Adrenal gland (tissue), 9 donors: ENCODE measurements at regions not wholly inside any gene's neighbourhood (a gene's known extent, or its start where the extent isn't known, plus 50 kb on each side); places are given as distances from the start of the nearest gene placed in this dataset.
A peak's percentile ranks its signal among the peaks of the same experiment; 100 is the strongest.

Experiments
- DNase-seq, 7 donors: peaks; one replicate each; pipeline ENCODE4 v3.0.0-alpha.2; 2019 to 2020
- H3K27ac ChIP-seq, 5 donors: fragments of 200-600 bp; sonication (generic) in 4 of 5; 1 replicate in 3 of 5; 2 replicates in 2 of 5; pipeline versions ENCODE4 v1.5.1 to v1.8.0; 2016 to 2020; ENCODE audit warnings: mild to moderate bottlenecking in 1 of 5
- H3K27me3 ChIP-seq: fragments of 200-600 bp; 2 replicates; pipeline ENCODE4 v1.8.0; 2021
- H3K36me3 ChIP-seq, 2 donors: fragments of 200-600 bp; replicated peaks in 1 of 2; 1 replicate in 1 of 2; 2 replicates in 1 of 2; pipeline versions ENCODE4 v1.5.1 to v1.8.0; 2018 to 2022
- H3K4me1 ChIP-seq, 2 donors: fragments of 200-600 bp; replicated peaks in 1 of 2; 1 replicate in 1 of 2; 2 replicates in 1 of 2; pipeline versions ENCODE4 v1.5.1 to v1.8.0; 2018 to 2021
- H3K4me3 ChIP-seq, 4 donors: fragments of 200-600 bp; sonication (generic) in 3 of 4; one replicate each; pipeline ENCODE4 v1.5.1; 2016 to 2018
- H3K9me3 ChIP-seq, 3 donors: fragments of 200-600 bp; sonication (generic) in 1 of 3; replicated peaks in 1 of 3; 1 replicate in 2 of 3; 2 replicates in 1 of 3; pipeline versions ENCODE4 v1.5.1 to v1.8.0; 2016 to 2021
- CTCF ChIP-seq, 6 experiments: fragments of 450-650 bp in 4 of 6; fragments of 200-600 bp in 2 of 6; sonication (generic) in 1 of 6; IDR thresholded peaks; 1 replicate in 5 of 6; 2 replicates in 1 of 6; pipeline versions ENCODE4 v1.5.1 to v1.8.0; 2016 to 2021; ENCODE audit warnings: antibody characterized with exemption in 6 of 6, mild to moderate bottlenecking in 2 of 6, moderate library complexity in 1 of 6
- POLR2A ChIP-seq, 2 donors: fragments of 450-650 bp; IDR thresholded peaks; one replicate each; pipeline ENCODE4 v1.6.1; 2017; ENCODE audit warnings: antibody characterized with exemption in 2 of 2, mild to moderate bottlenecking in 2 of 2, moderate library complexity in 1 of 2
- WGBS, 4 donors: extraction: QIAGEN DNeasy Blood & Tissue Kit in 2 of 4; methylation state at CpG; one replicate each; pipeline versions ENCODE4 v1.1.5 to v1.1.7; 2013 to 2017; 5-methylcytosine and 5-hydroxymethylcytosine counted together
- intact Hi-C, 2 donors: fragments of 100-400 bp; cut with DNase I; formaldehyde crosslinking; loops; one replicate each; pipeline versions ENCODE4 v1.14.1 to v1.15.0; 2022 to 2023
- donor health status: healthy with polysubstance abuse.
- donor health status: Bipolar disorder and iron deficiency.
- donor health status: DM: yes; HTN: yes; CAD: no.
- donor health status: DM: no; HTN: no; CAD: no.
- donor health status: DM: no; HTN: no; CAD: no.

DNA sequence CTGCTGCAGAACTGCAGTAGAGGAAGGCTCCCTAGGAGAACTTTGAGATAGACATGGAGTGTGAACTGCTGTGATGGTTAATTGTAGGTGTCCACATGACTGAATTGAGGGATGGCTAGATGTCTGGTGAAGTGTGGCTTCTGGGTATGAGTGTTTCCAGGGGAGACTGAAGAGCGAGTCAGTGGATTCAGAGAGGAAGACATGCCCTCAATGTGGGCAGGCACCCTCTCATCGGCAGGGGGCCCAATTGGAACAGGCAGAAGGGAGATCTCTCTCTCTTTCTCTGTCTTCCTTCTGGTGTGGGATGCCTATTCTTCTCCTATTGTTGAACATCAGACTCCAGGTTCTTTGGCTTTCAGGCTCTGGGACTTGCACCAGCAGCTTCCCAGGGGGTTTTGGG is 304.7 kb upstream of the GATB start:
- H3K4me1 ChIP-seq = no peaks in the 10 kb centered on the region
- DNase-seq = no peak
- no peaks in the 10 kb centered on the region for H3K27me3 ChIP-seq
- H3K4me3 ChIP-seq = no peak overlapping the region
- H3K36me3 ChIP-seq = no peaks in the 10 kb centered on the region
- intact Hi-C loops = no loop called here
- H3K9me3 ChIP-seq = no peaks in the 10 kb centered on the region
- TF ChIP-seq CTCF (IDR thresholded peaks at IDR 0.05) (no peak), POLR2A (IDR thresholded peaks at IDR 0.05) (no peak)
- H3K27ac ChIP-seq = no peak overlapping the region
- 84 to 95% (median 91%) methylated on average over 2 of the region's 2 CpGs for WGBS, 4 donors

DNA sequence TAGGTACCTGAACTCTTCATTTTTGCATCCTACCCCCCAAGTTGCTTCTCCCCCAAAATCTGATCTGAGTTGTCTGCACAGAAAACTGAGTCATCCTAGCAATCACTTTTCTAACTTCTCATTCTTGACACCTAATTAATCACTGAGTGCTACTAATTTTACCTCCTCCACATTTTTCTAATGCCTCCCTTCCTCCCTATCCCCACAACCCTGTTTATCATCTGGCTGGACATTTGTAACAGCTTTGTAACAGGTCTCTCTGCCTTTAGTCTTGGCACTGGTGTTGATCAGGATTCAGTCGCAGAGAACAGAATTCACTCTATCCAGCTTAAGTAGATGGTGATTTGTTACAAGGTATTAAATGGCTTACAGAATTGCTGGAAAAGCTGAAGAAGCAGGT is 303.9 kb upstream of the GATB start:
- intact Hi-C loops = no loop called here
- Histone ChIP-seq H3K27ac (no peak overlapping the region), H3K9me3 (no peaks in the 10 kb centered on the region), H3K36me3 (no peaks in the 10 kb centered on the region), H3K4me1 (no peaks in the 10 kb centered on the region), H3K27me3 (no peaks in the 10 kb centered on the region), H3K4me3 (no peak overlapping the region)
- no peak for DNase-seq
- TF ChIP-seq POLR2A (IDR thresholded peaks at IDR 0.05) (no peak), CTCF (IDR thresholded peaks at IDR 0.05) (no peak)
- WGBS, 4 donors = 77 to 94% (median 89%) methylated on average over 1 of the region's 1 CpG

DNA sequence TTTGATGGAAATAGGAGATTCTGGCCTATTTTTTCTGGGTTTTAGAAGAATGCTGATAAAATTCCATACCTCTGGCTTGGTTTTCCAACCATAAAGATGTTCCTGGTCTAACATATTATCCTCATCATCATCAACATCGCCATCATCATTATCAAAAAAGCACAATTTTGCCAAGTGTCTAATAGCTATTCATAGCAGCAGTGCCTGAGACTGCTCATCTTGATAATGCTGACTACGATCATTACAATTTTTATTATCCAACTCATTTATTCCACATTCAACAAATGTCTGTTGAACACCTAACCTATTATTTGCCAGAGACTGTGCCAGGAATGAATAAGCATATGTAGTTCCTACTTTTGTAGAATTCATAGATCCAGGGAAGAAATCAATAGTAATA is 303.5 kb upstream of the GATB start:
- Histone ChIP-seq H3K36me3 (no peaks in the 10 kb centered on the region), H3K27ac (no peak overlapping the region), H3K4me1 (no peaks in the 10 kb centered on the region), H3K27me3 (no peaks in the 10 kb centered on the region), H3K4me3 (no peak overlapping the region), H3K9me3 (no peaks in the 10 kb centered on the region)
- DNase-seq = no peak
- intact Hi-C loops = no loop called here
- 65 to 88% (median 73%) methylated on average over 2 of the region's 2 CpGs for WGBS, 4 donors
- TF ChIP-seq POLR2A (IDR thresholded peaks at IDR 0.05) (no peak), CTCF (IDR thresholded peaks at IDR 0.05) (no peak)

DNA sequence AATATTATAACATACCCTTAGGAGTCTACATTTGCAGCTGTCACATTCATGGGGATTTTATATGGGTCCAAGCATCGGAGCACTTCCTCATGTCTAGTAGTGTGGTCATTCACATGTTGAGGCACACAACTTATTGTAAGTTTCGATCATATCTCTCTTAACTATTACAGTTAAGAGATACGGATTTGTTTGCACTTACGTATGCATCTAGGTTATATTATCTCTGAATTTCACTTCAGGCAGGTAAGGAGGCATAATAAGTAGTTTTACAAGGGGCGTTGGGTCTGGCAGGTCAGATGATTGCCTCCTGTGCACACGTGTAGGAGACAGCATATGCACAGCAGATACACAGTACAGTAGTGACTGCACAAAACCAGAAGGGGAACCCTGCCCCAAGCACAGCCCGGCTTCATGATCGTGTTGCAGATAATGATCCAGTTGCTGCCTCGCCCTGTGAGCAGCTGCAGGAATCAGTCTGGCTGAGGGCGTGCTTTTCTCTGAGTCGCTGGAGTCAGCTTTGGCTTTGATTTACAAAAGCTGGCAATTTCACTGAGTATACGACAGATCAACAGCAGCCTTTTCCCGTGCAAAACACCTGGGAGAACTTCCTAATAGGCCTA is 302.9 kb upstream of the GATB start:
- Histone ChIP-seq H3K36me3 (no peaks in the 10 kb centered on the region), H3K27me3 (no peaks in the 10 kb centered on the region), H3K4me1 (no peaks in the 10 kb centered on the region), H3K27ac (no peak overlapping the region), H3K4me3 (no peak overlapping the region), H3K9me3 (no peaks in the 10 kb centered on the region)
- intact Hi-C loops = no loop called here
- TF ChIP-seq POLR2A (IDR thresholded peaks at IDR 0.05) (no peak), CTCF (IDR thresholded peaks at IDR 0.05) (no peak)
- 67 to 74% (median 73%) methylated on average over 13 of the region's 13 CpGs for WGBS, 4 donors
- DNase-seq = peak in 1 of 7 donors; percentile 67
